Astrocyte (in vitro differentiated cells and primary cell): ENCODE measurements at regions not wholly inside any gene's neighbourhood (a gene's known extent, or its start where the extent isn't known, plus 50 kb on each side); places are given as distances from the start of the nearest gene placed in this dataset.

Source experiments
- DNase-seq: peaks from one replicate; pipeline ENCODE4 v3.0.0-alpha.2; 2010; ENCODE audit warnings: low read depth
- FAIRE-seq: peaks from 2 replicates; lab custom pipeline; 2011; peaks lifted over from hg19 to GRCh38; lab: Jason Lieb, UNC
- H2AFZ ChIP-seq: 2 replicates; pipeline ENCODE4 v1.6.0; 2012; ENCODE audit warnings: low read depth, low read length, inconsistent platforms
- H3K27ac ChIP-seq: 2 replicates; pipeline ENCODE4 v1.5.1; 2011; ENCODE audit warnings: low read depth, low read length, inconsistent platforms
- H3K27me3 ChIP-seq: 2 replicates; pipeline ENCODE4 v1.6.0; 2011; ENCODE audit warnings: low read length, inconsistent platforms; ENCODE audit not compliant: insufficient read depth
- H3K36me3 ChIP-seq: 2 replicates; pipeline ENCODE4 v1.5.1; 2011; ENCODE audit warnings: low read length, inconsistent platforms; ENCODE audit not compliant: insufficient read depth
- H3K4me1 ChIP-seq: 2 replicates; pipeline ENCODE4 v1.5.1; 2011; ENCODE audit warnings: low read length, inconsistent platforms; ENCODE audit not compliant: insufficient read depth
- H3K4me2 ChIP-seq: 2 replicates; pipeline ENCODE4 v1.6.0; 2012; ENCODE audit warnings: low read length, inconsistent platforms
- H3K4me3 ChIP-seq: 2 replicates; pipeline ENCODE4 v1.5.1; 2011; ENCODE audit warnings: low read depth, mild to moderate bottlenecking, low read length, inconsistent platforms; ENCODE audit not compliant: insufficient read depth
- H3K79me2 ChIP-seq: 2 replicates; pipeline ENCODE4 v1.6.0; 2012; ENCODE audit warnings: mild to moderate bottlenecking, low read length, inconsistent platforms; ENCODE audit not compliant: insufficient read depth
- H3K9ac ChIP-seq: 2 replicates; pipeline ENCODE4 v1.6.0; 2012; ENCODE audit warnings: mild to moderate bottlenecking, low read length, inconsistent platforms
- H3K9me3 ChIP-seq: 2 replicates; pipeline ENCODE4 v1.5.1; 2012; ENCODE audit warnings: low read depth, mild to moderate bottlenecking, low read length, inconsistent platforms; ENCODE audit not compliant: insufficient read depth
- H4K20me1 ChIP-seq: 2 replicates; pipeline ENCODE4 v1.6.0; 2012; ENCODE audit warnings: low read length, inconsistent platforms; ENCODE audit not compliant: insufficient read depth
- H3K27ac Mint-ChIP-seq: one replicate; pipeline ENCODE4 v1.8.0; 2021; ENCODE audit warnings: mild to moderate bottlenecking, mixed read lengths; ENCODE audit not compliant: unreplicated experiment
- H3K27me3 Mint-ChIP-seq: one replicate; pipeline ENCODE4 v1.8.0; 2021; ENCODE audit warnings: low read depth, mixed read lengths; ENCODE audit not compliant: unreplicated experiment
- H3K36me3 Mint-ChIP-seq: one replicate; pipeline ENCODE4 v1.8.0; 2021; ENCODE audit warnings: low read depth, mixed read lengths; ENCODE audit not compliant: unreplicated experiment
- H3K4me1 Mint-ChIP-seq: one replicate; pipeline ENCODE4 v1.8.0; 2021; ENCODE audit warnings: low read depth, mixed read lengths; ENCODE audit not compliant: unreplicated experiment
- H3K4me3 Mint-ChIP-seq: one replicate; pipeline ENCODE4 v1.8.0; 2021; ENCODE audit warnings: mild to moderate bottlenecking, moderate library complexity, mixed read lengths; ENCODE audit not compliant: unreplicated experiment
- H3K9me3 Mint-ChIP-seq: one replicate; pipeline ENCODE4 v1.8.0; 2021; ENCODE audit warnings: mild to moderate bottlenecking, mixed read lengths; ENCODE audit not compliant: unreplicated experiment
- CTCF ChIP-seq: IDR thresholded peaks from 2 replicates; pipeline ENCODE4 v1.5.1; 2011; ENCODE audit warnings: low read depth, mild to moderate bottlenecking, inconsistent platforms, low read length, moderate library complexity; ENCODE audit not compliant: insufficient read depth
- EZH2 ChIP-seq: IDR thresholded peaks from 2 replicates; pipeline ENCODE4 v1.6.1; 2012; ENCODE audit warnings: mild to moderate bottlenecking, low read length, inconsistent platforms; ENCODE audit not compliant: insufficient read depth

- H3K4me3 ChIP-seq = no peak overlapping the region
- Mint-ChIP-seq H3K27ac (peak overlapping the region; percentile 13), H3K4me3 (no peak overlapping the region), H3K4me1 (peaks cover 21% of the 10 kb centered on the region), H3K27me3 (no peaks in the 10 kb centered on the region), H3K36me3 (no peaks in the 10 kb centered on the region), H3K9me3 (no peaks in the 10 kb centered on the region)
- no peaks in the 10 kb centered on the region for H4K20me1 ChIP-seq
- no peaks in the 10 kb centered on the region for H3K4me1 ChIP-seq
- no peak overlapping the region for H3K9ac ChIP-seq
- no peak overlapping the region for H3K4me2 ChIP-seq
- no peak overlapping the region for H2AFZ ChIP-seq
- no peaks in the 10 kb centered on the region for H3K79me2 ChIP-seq
- no peaks in the 10 kb centered on the region for H3K36me3 ChIP-seq
- no peak overlapping the region for H3K27ac ChIP-seq
- DNase-seq (peak; percentile 6), FAIRE-seq (no peak)
- H3K9me3 ChIP-seq = no peaks in the 10 kb centered on the region
- TF ChIP-seq EZH2 = no peak
- no peak for TF ChIP-seq CTCF
- H3K27me3 ChIP-seq = no peaks in the 10 kb centered on the region
These were observed 112.8 kb upstream of the DKK2 start for GRCh38 chr4:107148904-107149303.

GRCh38 chr4:107147873-107148272 lies 111.8 kb upstream of the DKK2 start:
- Mint-ChIP-seq H3K36me3 (no peaks in the 10 kb centered on the region), H3K9me3 (no peaks in the 10 kb centered on the region), H3K4me3 (no peak overlapping the region), H3K27me3 (no peaks in the 10 kb centered on the region), H3K27ac (no peak overlapping the region), H3K4me1 (peaks cover 17% of the 10 kb centered on the region)
- Histone ChIP-seq H3K36me3 (no peaks in the 10 kb centered on the region), H3K9ac (no peak overlapping the region), H3K27me3 (no peaks in the 10 kb centered on the region), H3K27ac (no peak overlapping the region), H3K79me2 (no peaks in the 10 kb centered on the region), H3K4me3 (no peak overlapping the region), H3K4me2 (no peak overlapping the region), H2AFZ (no peak overlapping the region), H3K4me1 (no peaks in the 10 kb centered on the region), H3K9me3 (no peaks in the 10 kb centered on the region), H4K20me1 (no peaks in the 10 kb centered on the region)
- FAIRE-seq (no peak), DNase-seq (no peak)
- no peak for TF ChIP-seq CTCF

GRCh38 chr4:107138433-107138832 lies 102.3 kb upstream of the DKK2 start:
- Histone ChIP-seq H3K9me3 (no peaks in the 10 kb centered on the region), H4K20me1 (no peaks in the 10 kb centered on the region), H2AFZ (no peak overlapping the region), H3K36me3 (no peaks in the 10 kb centered on the region), H3K4me2 (no peak overlapping the region), H3K9ac (no peak overlapping the region), H3K27ac (no peak overlapping the region), H3K4me3 (no peak overlapping the region), H3K27me3 (no peaks in the 10 kb centered on the region), H3K79me2 (no peaks in the 10 kb centered on the region), H3K4me1 (no peaks in the 10 kb centered on the region)
- H3K36me3 Mint-ChIP-seq = no peaks in the 10 kb centered on the region
- H3K9me3 Mint-ChIP-seq = no peaks in the 10 kb centered on the region
- no peaks in the 10 kb centered on the region for H3K27me3 Mint-ChIP-seq
- H3K4me3 Mint-ChIP-seq = no peak overlapping the region
- H3K4me1 Mint-ChIP-seq = no peaks in the 10 kb centered on the region
- FAIRE-seq (no peak), DNase-seq (no peak)
- H3K27ac Mint-ChIP-seq = no peak overlapping the region
- TF ChIP-seq EZH2 (no peak), CTCF (no peak)
